DMS 273 (cell line): ENCODE measurements at regions not wholly inside any gene's neighbourhood (a gene's known extent, or its start where the extent isn't known, plus 50 kb on each side); places are given as distances from the start of the nearest gene placed in this dataset.
A peak's percentile ranks its signal among the peaks of the same experiment; 100 is the strongest.

Experiments
- DNase-seq: peaks from one replicate; lab custom pipeline; 2025; ENCODE audit not compliant: unreplicated experiment; lab: John Stamatoyannopoulos, UW

DNA sequence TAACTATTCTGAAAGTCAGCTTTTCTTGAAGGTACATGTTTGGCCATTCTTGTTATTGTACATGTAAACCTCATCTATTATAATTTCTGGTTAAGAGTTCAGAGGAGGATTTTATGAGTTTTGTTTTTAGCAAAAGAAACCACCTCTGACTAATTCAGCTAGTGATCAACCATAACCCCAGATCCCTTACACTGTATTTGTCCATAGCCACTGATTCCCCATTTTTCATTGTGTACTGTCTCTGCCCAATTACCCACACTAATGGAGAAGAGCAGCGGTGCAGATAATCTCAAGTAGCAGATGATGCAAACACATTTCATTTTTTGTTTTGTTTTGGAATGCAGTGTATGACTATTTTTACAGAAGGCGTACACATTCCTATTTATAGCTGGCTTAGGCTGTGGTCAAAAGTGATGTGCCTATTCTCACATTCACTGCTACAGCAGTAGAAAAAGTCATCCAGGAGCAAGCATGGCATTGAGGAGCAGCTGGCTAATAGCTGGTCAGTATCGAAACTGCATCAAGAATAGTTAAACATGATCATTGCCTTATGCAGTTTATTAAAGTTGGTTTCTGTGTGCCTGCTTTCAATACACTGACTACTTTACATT lies 988.3 kb downstream of the DTWD2 start:
- DNase-seq, result no peak

DNA sequence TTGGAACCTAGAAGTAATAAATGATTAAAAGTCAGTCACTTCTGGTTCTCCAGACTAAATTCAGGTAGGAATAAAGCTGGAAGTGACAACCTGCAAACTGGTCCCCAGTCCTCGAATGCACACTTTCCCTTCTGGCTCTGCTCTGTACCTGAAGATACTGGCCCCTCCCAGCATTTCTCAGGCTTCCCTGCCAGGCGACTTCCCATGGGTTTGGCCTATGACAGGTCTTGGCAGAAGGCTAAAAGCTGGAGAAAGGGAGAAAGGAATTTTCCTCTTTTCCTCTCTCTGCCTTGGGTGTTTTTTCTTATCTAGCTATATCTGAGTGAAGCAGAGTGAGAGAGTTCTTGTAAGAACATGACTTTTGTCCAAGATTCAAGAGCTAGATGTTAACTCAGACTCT lies 1005.7 kb downstream of the DTWD2 start:
- no peak for DNase-seq

DNA sequence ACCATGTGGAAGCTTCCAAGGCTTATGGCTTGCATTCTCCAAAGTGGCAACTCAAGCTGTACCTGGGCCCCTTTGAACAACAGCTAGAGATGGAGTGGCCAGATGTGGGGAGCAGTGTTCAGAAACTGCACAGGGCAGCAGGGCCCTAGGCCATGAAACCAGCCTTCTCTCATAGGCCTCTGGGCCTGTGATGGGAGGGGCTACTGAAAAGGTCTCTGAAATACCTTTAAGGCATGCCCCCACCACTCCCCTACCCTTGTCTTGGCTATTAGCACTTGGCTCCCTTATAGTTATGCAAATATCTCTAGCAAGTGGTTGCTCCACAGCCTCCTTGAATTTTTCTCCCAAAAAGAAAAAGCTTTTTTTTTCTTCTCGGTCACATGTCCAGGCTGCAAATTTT lies 1014.6 kb downstream of the DTWD2 start:
- DNase-seq, result no peak

GRCh38 chr5:117955831-117956230 lies 1032.5 kb downstream of the DTWD2 start:
- DNase-seq, result no peak

DNA sequence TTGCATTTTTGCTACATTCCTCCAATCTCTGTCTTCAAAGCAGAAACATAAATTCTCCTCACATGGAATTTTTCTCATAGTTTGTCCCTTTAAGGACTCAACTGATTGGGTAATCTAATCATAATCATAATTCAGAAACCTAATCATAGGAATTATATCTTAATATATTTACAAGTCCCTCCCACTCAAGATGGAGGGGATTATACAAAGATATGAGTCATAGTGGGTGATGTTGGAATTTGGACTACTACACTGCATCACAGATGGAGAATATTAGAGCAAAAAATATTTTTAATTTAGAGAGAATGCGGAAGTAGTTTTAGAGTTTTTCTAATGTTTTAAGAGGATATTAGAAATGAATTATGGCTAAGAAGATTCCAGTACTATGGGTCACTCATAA lies 1034.0 kb downstream of the DTWD2 start:
- DNase-seq, result no peak

DNA sequence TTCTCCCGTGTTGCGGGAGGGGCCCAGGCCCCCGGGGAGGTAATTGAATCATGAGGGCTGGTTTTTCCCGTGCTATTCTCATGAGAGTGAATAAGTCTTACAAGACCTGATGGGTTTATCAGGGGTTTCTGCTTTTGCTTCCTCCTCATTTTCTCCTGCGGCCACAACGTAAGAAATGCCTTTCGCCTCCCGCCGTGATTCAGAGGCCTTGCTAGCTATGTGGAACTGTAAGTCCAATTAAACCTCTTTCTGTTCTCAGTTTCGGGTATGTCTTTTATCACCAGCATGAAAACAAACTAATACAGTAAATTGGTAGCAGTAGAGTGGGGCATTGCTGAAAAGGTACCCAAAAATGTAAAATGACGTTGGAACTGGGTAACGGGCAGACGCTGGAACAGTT lies 1035.1 kb downstream of the DTWD2 start:
- DNase-seq, result no peak

- no peak for DNase-seq
Observed at GRCh38 chr5:117947836-117948235, 1040.5 kb downstream of the DTWD2 start.

GRCh38 chr5:117947121-117947520 lies 1041.2 kb downstream of the DTWD2 start:
- no peak for DNase-seq

GRCh38 chr5:117945258-117945657 lies 1043.1 kb downstream of the DTWD2 start:
- DNase-seq, result no peak

- DNase-seq, result no peak
Observed at GRCh38 chr5:117943541-117943940, 1044.8 kb downstream of the DTWD2 start.

DNA sequence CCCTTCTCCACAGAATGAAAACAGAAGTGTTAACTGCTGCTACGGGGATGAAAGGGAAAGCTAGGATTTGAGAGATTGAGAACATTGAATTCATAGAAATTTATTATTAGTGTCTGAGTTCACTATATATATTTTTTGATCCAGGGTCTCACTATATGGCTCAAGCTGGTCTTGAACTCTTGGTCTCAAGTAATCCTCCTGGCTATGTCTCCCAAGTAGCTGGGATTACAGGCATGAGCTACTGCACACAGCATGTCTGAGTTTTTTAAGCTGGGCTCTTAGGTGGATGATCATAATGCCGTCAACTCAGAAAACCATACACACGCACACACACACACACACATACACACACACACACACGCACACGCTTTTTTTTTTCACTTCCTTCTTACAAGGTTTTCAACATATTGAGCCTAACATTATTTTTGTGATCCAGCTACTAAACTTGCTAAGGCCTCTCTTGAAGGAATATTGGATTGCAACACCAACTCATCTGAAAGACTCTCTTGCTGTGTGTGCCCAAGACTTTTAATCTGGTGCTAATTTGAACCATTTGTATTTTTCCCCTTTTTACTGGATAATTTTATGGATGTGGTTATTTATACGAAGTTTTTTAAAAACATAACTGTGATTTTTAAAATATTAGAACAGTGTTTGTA lies 1045.4 kb downstream of the DTWD2 start:
- DNase-seq, result no peak

GRCh38 chr5:117893211-117893610 lies 1095.1 kb downstream of the DTWD2 start:
- DNase-seq, result no peak

GRCh38 chr5:117892360-117892759 lies 1096.0 kb downstream of the DTWD2 start:
- DNase-seq, result no peak

- DNase-seq, result no peak
Observed at GRCh38 chr5:117889596-117889995, 1098.8 kb downstream of the DTWD2 start.

GRCh38 chr5:117888688-117889087 lies 1099.7 kb downstream of the DTWD2 start:
- DNase-seq, result no peak

DNA sequence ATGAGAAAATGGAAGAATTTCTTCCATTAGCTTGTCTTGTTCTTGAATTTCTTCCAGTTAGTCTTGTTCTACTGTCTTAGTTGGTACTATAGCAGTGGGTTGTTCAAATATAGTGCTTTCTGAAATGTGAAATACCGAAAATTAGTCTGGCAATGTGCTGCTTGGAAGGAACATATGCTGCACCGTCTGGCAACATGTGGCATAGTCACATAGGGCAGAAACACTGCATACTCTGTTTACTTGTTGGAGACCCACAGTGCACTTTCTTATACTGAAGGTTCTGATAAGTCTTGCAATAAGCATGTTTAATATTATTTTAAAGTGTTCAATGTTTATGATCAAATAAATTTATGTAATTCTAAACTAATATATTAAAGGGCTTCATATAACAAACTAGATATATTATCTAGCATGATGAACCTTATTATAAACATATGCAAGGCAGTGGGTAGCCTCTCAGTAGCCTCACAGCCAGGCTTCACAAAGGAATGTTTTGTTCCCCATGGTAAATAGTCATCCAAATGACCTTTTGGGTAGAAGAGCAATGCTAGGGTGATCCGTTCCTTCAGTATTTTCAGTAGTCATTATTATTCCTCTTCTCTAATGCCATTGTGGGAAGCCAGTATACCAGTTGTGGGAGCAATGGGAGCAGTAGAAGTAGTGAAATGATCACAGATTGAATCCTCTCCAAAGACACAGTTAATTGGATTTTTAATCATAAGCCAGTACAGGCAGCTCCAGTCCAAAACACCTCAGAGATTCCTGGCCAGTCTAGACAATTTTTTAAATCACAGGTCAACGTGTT lies 1106.7 kb downstream of the DTWD2 start:
- peak; percentile 90 for DNase-seq

DNA sequence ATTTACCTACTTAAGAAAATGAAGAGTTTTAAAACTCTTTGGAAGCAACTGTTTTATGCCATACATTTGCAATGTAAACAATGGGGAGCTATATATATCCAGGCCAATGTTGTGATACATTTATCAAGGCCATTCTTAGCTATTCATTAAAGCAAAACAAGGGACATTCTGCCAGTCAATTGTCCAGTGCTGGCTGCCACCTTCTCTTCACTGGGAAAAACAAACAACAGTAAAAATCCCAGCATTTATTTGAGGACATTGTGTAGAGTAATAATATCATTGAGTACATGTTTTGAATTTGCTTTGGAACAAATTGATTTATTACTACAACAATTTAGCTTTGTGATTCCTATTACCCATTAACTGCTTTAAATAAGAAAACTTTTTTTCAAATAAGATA lies 1107.4 kb downstream of the DTWD2 start:
- DNase-seq, result peak; percentile 47

DNA sequence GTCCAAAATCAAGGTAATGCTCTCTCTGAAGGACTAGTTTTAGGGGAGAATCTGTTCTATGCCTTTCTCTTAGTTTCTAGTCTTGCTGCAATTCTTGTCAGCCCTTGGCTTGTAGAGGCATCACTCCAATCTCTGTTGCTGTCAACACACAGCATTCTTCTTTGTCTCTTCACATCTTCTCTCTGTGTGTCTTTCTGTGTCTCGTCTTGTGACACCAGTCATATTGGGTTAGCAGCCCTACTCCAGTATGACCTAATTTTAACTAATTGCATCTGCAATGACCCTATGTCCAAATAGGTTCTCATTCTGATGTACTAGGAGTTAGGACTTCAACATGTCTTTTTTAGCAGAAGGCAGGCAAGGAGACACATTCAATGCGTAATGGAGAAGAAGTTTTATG lies 1110.6 kb downstream of the DTWD2 start:
- DNase-seq, result no peak

DNA sequence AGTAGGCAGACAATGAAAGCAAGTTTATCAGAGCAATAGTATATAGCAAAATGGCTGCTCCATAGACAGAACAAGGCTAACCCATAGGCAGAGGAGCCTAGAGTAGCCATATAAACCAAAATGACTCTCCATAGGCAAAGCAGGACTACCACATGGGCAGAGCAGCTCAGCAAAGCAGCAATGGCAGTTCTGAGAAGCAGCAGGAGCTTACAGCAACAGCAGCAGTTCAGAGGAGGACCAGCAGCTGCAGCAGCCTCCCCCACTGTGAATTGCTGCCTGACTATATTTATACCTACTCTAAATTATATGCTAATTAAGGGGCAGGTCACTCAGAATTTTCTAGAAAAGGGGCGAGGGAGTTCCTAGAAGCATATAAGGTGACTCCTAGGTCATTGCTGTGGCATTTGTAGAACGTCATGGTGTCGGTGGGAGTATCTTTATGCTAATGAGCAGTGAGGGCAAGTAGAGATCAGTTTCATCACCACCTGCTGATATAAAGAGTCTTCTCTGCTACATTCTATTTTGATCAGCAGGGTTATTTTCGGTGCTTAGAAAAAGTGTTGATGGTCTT lies 1115.5 kb downstream of the DTWD2 start:
- peak; percentile 95 for DNase-seq

GRCh38 chr5:117869596-117869995 lies 1118.8 kb downstream of the DTWD2 start:
- DNase-seq, result no peak

DNA sequence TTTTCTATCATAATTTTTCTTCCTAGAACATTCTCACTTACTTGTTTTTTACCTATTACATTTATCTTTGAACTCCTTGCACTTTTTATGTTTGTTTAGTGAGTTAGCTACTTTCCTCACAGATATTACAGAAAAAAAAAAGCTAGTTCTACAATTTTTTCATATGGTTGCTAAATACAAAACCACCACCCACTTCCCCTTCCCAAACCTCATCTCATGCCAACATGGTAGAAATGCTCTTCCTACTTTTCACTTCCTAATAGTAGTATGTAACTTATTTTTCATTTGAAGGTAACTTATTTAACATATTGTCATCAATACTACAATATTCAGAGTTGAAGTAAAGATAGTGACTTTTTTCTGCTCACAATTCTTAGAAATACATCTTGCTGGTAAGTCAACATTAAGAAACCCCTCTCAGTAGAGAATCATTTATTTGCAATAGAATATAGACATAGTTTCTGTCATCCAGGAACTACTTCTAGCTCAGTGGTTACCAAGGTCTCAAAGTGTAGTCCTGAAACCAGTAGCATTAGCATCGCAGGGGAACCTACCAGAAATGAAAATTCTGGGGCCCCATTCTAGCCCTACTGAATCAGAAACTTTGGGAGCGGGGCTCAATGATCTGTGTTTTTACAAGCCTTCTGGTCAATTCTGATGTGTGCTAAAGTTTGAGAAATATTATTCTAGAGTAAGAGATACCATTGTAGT lies 1124.6 kb downstream of the DTWD2 start:
- no peak for DNase-seq
